Fibroblast of pulmonary artery (primary cell): ENCODE measurements at regions not wholly inside any gene's neighbourhood (a gene's known extent, or its start where the extent isn't known, plus 50 kb on each side); places are given as distances from the start of the nearest gene placed in this dataset.

Source experiments
- DNase-seq: peaks from one replicate; pipeline ENCODE4 v3.0.0-alpha.2; 2010; ENCODE audit warnings: low read depth
- H3K4me3 ChIP-seq: replicated peaks from 2 replicates; pipeline ENCODE4 v1.5.1; 2011; ENCODE audit warnings: low read depth, mild to moderate bottlenecking, control low read depth, low read length, moderate library complexity
- TF ChIP-seq, protein P1 (sequence below): IDR thresholded peaks from 2 replicates; pipeline ENCODE4 v1.5.1; 2011; ENCODE audit warnings: mild to moderate bottlenecking, control low read depth, low read length, inconsistent platforms; ENCODE audit errors: missing control alignments

DNA sequence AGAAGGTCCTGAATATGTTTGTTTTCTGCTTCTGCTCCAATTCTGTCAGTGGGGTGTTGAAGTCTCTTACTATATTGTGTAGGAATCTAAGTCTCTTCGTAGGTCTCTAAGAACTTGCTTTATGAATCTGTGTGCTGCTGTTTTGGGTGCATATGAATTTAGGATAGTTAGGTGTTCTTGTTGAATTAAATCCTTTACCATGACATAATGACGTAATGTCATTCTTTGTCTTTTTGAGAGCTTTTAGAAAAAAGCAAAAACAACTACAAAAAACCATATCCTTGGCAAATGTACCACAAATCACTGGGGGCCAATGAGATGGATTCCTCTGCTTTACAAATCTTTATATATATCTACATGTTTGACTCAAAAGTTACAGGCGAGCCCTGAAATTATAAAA, 576.1 kb downstream of the CDH18 start:
- TF ChIP-seq, protein P1, sequence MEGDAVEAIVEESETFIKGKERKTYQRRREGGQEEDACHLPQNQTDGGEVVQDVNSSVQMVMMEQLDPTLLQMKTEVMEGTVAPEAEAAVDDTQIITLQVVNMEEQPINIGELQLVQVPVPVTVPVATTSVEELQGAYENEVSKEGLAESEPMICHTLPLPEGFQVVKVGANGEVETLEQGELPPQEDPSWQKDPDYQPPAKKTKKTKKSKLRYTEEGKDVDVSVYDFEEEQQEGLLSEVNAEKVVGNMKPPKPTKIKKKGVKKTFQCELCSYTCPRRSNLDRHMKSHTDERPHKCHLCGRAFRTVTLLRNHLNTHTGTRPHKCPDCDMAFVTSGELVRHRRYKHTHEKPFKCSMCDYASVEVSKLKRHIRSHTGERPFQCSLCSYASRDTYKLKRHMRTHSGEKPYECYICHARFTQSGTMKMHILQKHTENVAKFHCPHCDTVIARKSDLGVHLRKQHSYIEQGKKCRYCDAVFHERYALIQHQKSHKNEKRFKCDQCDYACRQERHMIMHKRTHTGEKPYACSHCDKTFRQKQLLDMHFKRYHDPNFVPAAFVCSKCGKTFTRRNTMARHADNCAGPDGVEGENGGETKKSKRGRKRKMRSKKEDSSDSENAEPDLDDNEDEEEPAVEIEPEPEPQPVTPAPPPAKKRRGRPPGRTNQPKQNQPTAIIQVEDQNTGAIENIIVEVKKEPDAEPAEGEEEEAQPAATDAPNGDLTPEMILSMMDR = no peak
- DNase-seq = no peak
- H3K4me3 ChIP-seq = no peak overlapping the region
